HepG2 (cell line): ENCODE measurements at regions not wholly inside any gene's neighbourhood (a gene's known extent, or its start where the extent isn't known, plus 50 kb on each side); places are given as distances from the start of the nearest gene placed in this dataset.

Source experiments
- ATAC-seq: fragments of 200-7000 bp; cut with Tn5 transposase; 3 replicates; pipeline ENCODE4 v1.9.1; 2020; ENCODE audit warnings: mild to moderate bottlenecking, moderate library complexity
- BruUV-seq: library from RNA; stranded (reverse); fragments of 400-500 nt; replicated peaks from 2 replicates; lab custom pipeline; 2021; lab: Mats Ljungman, UMichigan
- CTCF ChIA-PET: fragments of 300-600 bp; formaldehyde crosslinking; extraction: SDS; loops from one replicate; lab custom pipeline; 2021; ENCODE audit warnings: low total read pairs, inconsistent platforms, low intra/inter-chr PET ratio; lab: Yijun Ruan, JAX
- POLR2A ChIA-PET: fragments of 350-600 bp; sonication (Branson Sonifier 250); formaldehyde crosslinking; loops from one replicate; lab custom pipeline; 2020; ENCODE audit warnings: antibody characterized with exemption, inconsistent platforms; lab: Yijun Ruan, JAX
- DNase-seq: peaks from one replicate; pipeline ENCODE4 v3.0.0-alpha.2; 2015; ENCODE audit warnings: low spot score
- FAIRE-seq: peaks from 3 replicates; lab custom pipeline; 2011; peaks lifted over from hg19 to GRCh38; lab: Jason Lieb, UNC
- H2AFZ ChIP-seq: one replicate; pipeline ENCODE4 v1.6.1; 2011; ENCODE audit warnings: low read length, inconsistent platforms
- H3K27ac ChIP-seq: fragments of 300-600 bp; 3 replicates; pipeline ENCODE4 v1.8.0; 2011; ENCODE audit warnings: mixed run types, mild to moderate bottlenecking, mixed read lengths, low read length, inconsistent platforms; ENCODE audit not compliant: insufficient read depth; ENCODE audit errors: extremely low read length
- H3K27me3 ChIP-seq, 2 experiments: fragments of 200-600 bp in 1 of 2; 2 replicates in 1 of 2; 3 replicates in 1 of 2; pipeline versions ENCODE4 v1.6.0 to v1.8.0; 2011; ENCODE audit warnings: low read length in 2 of 2, mild to moderate bottlenecking in 2 of 2, moderate library complexity in 2 of 2, inconsistent platforms in 1 of 2; ENCODE audit not compliant: insufficient read depth in 2 of 2, control insufficient read depth in 1 of 2
- H3K36me3 ChIP-seq, 2 experiments: fragments of 200-600 bp in 1 of 2; replicated peaks in 1 of 2; 2 replicates in 1 of 2; 3 replicates in 1 of 2; pipeline versions ENCODE4 v1.5.1 to v1.8.0; 2011; ENCODE audit warnings: low read length in 2 of 2, inconsistent platforms in 1 of 2; ENCODE audit not compliant: insufficient read depth in 2 of 2, control insufficient read depth in 1 of 2
- H3K4me1 ChIP-seq: 2 replicates; pipeline ENCODE4 v1.5.1; 2012; ENCODE audit warnings: low read length, inconsistent platforms; ENCODE audit not compliant: insufficient read depth
- H3K4me2 ChIP-seq: 2 replicates; pipeline ENCODE4 v1.6.0; 2011; ENCODE audit warnings: low read depth, low read length, inconsistent platforms
- H3K4me3 ChIP-seq, 3 experiments: fragments of 200-600 bp in 1 of 3; sonication (generic), shearing (Covaris generic) in 1 of 3; replicated peaks in 1 of 3; 2 replicates each; pipeline ENCODE4 v1.5.1; 2011 to 2016; ENCODE audit warnings: low read length in 3 of 3, inconsistent platforms in 2 of 3, low read depth in 2 of 3, mild to moderate bottlenecking in 2 of 3, control low read depth in 1 of 3, mixed read lengths in 1 of 3; ENCODE audit not compliant: insufficient read depth in 1 of 3
- H3K79me2 ChIP-seq: one replicate; pipeline ENCODE4 v1.6.1; 2011; ENCODE audit warnings: low read length, inconsistent platforms; ENCODE audit not compliant: insufficient read depth
- H3K9ac ChIP-seq: 2 replicates; pipeline ENCODE4 v1.6.0; 2011; ENCODE audit warnings: mild to moderate bottlenecking, low read depth, low read length, inconsistent platforms; ENCODE audit not compliant: insufficient read depth
- H3K9me3 ChIP-seq: 2 replicates; pipeline ENCODE4 v1.5.1; 2012; ENCODE audit warnings: mild to moderate bottlenecking, low read length
- H4K20me1 ChIP-seq: 2 replicates; pipeline ENCODE4 v1.6.0; 2011; ENCODE audit warnings: inconsistent platforms, mild to moderate bottlenecking, low read length, moderate library complexity; ENCODE audit not compliant: insufficient read depth
- BORCS8-MEF2B ChIP-seq: sonication (generic); formaldehyde crosslinking; IDR thresholded peaks from 2 replicates; pipeline ENCODE4 v1.8.0; 2022; ENCODE audit warnings: mild to moderate bottlenecking, missing genetic modification reagents
- LCORL ChIP-seq, 2 experiments: fragments of 450-650 bp in 1 of 2; sonication (generic) in 1 of 2; formaldehyde crosslinking in 1 of 2; IDR thresholded peaks; 2 replicates each; pipeline versions ENCODE4 v1.5.0 to v1.6.1; 2017 to 2020; ENCODE audit warnings: antibody characterized with exemption in 1 of 2, missing genetic modification reagents in 1 of 2
- NFYB ChIP-seq: sonication (generic); formaldehyde crosslinking; IDR thresholded peaks from 2 replicates; pipeline ENCODE4 v1.4.0; 2020; ENCODE audit warnings: missing genetic modification reagents
- NFYC ChIP-seq: IDR thresholded peaks from 2 replicates; pipeline ENCODE4 v1.6.1; 2016; ENCODE audit warnings: missing genetic modification reagents, missing compliant biosample characterization
- NR2C2 ChIP-seq: sonication (generic); formaldehyde crosslinking; IDR thresholded peaks from 2 replicates; pipeline ENCODE4 v1.4.0; 2020; ENCODE audit warnings: missing genetic modification reagents, mild to moderate bottlenecking, moderate library complexity, borderline replicate concordance
- RAD51 ChIP-seq: fragments of 450-650 bp; IDR thresholded peaks from 2 replicates; pipeline ENCODE4 v1.6.1; 2016; ENCODE audit warnings: borderline replicate concordance
- SALL1 ChIP-seq: sonication (generic); formaldehyde crosslinking; IDR thresholded peaks from 2 replicates; pipeline ENCODE4 v1.8.0; 2022; ENCODE audit warnings: mild to moderate bottlenecking, missing genetic modification reagents
- SAP130 ChIP-seq: IDR thresholded peaks from 2 replicates; pipeline ENCODE4 v1.6.1; 2016; ENCODE audit warnings: low read depth
- USF2 ChIP-seq, 2 experiments: sonication (generic) in 1 of 2; formaldehyde crosslinking in 1 of 2; IDR thresholded peaks; 2 replicates each; pipeline versions ENCODE4 v1.5.1 to v1.6.1; 2011 to 2020; ENCODE audit warnings: borderline replicate concordance in 1 of 2, low read depth in 1 of 2, low read length in 1 of 2, mild to moderate bottlenecking in 1 of 2, missing genetic modification reagents in 1 of 2, moderate library complexity in 1 of 2
- ZBTB14 ChIP-seq: sonication (generic); formaldehyde crosslinking; IDR thresholded peaks from 2 replicates; pipeline ENCODE4 v1.4.0; 2020; ENCODE audit warnings: missing genetic modification reagents
- ZNF557 ChIP-seq: sonication (generic); formaldehyde crosslinking; IDR thresholded peaks from 2 replicates; pipeline ENCODE4 v1.4.0; 2020; ENCODE audit warnings: missing genetic modification reagents
- ZNF768 ChIP-seq: sonication (generic); formaldehyde crosslinking; IDR thresholded peaks from 2 replicates; pipeline ENCODE4 v1.4.0; 2020; ENCODE audit warnings: missing genetic modification reagents
- WGBS: methylation state at CpG from one replicate; pipeline ENCODE4 v1.1.6; 2017; ENCODE audit warnings: low lambda C conversion rate; 5-methylcytosine and 5-hydroxymethylcytosine counted together
- in situ Hi-C: cut with HindIII; loops from 2 replicates; pipeline ENCODE4 v1.10.0; 2017; ENCODE audit warnings: low pct_unique_long_range_greater_than_20kb; ENCODE audit not compliant: extremely low pct_ligation_motif_present
- intact Hi-C: fragments of 100-400 bp; cut with micrococcal nuclease; formaldehyde crosslinking; loops from one replicate; pipeline ENCODE4 v1.10.0; 2022; ENCODE audit not compliant: unreplicated experiment
- TF ChIP-seq, protein P1 (sequence below): sonication (generic); formaldehyde crosslinking; IDR thresholded peaks from 2 replicates; pipeline ENCODE4 v1.5.0; 2020; ENCODE audit warnings: missing genetic modification reagents
- TF ChIP-seq, protein P2 (sequence below): fragments of 450-650 bp; IDR thresholded peaks from 2 replicates; pipeline ENCODE4 v1.6.1; 2016

- POLR2A ChIA-PET, result no interaction called here
- in situ Hi-C loops, result no loop called here
- no peak overlapping the region for H2AFZ ChIP-seq
Measured at GRCh38 chr20:51206032-51206662, 183.2 kb upstream of the KCNG1 start.

More at GRCh38 chr20:51206032-51206662, 183.2 kb upstream of the KCNG1 start:
- no peak overlapping the region for H3K27ac ChIP-seq
- DNase-seq (no peak), ATAC-seq (no peak), FAIRE-seq (no peak)
- no TSS peak for BruUV-seq
- no peak overlapping the region for H3K4me2 ChIP-seq
- CTCF ChIA-PET, result no interaction called here
- 3% methylated on average over 5 of the region's 5 CpGs for WGBS
- TF ChIP-seq LCORL (IDR thresholded peaks at IDR 0.05) (peak; percentile 52; the same call in 1 of the 2 replicates), LCORL (CRISPR knock-in tag; IDR thresholded peaks at IDR 0.05) (no peak), NFYC (peak; percentile 50), BORCS8-MEF2B (CRISPR knock-in tag) (no peak), USF2 (IDR thresholded peaks at IDR 0.05; ENCODE audit: low read depth, low read length) (peak; percentile 90), USF2 (CRISPR knock-in tag; IDR thresholded peaks at IDR 0.05; ENCODE audit: borderline replicate concordance) (no peak), ZNF768 (CRISPR knock-in tag) (no peak), NR2C2 (no peak), NFYB (CRISPR knock-in tag) (peak; percentile 46; the same call in 1 of the 2 replicates), SALL1 (CRISPR knock-in tag) (no peak), RAD51 (peak; percentile 93), ZBTB14 (CRISPR knock-in tag) (no peak), SAP130 (no peak), ZNF557 (no peak)
- TF ChIP-seq, protein P1, sequence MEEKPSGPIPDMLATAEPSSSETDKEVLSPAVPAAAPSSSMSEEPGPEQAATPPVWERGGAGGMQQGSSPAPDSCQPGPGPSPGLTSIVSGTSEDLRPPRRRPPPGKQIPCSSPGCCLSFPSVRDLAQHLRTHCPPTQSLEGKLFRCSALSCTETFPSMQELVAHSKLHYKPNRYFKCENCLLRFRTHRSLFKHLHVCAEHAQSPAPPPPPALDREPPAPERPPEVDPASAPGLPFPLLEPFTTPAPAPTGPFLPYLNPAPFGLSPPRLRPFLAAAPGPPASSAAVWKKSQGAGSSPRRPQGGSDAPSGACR (CRISPR knock-in tag), result no peak
- TF ChIP-seq, protein P2, sequence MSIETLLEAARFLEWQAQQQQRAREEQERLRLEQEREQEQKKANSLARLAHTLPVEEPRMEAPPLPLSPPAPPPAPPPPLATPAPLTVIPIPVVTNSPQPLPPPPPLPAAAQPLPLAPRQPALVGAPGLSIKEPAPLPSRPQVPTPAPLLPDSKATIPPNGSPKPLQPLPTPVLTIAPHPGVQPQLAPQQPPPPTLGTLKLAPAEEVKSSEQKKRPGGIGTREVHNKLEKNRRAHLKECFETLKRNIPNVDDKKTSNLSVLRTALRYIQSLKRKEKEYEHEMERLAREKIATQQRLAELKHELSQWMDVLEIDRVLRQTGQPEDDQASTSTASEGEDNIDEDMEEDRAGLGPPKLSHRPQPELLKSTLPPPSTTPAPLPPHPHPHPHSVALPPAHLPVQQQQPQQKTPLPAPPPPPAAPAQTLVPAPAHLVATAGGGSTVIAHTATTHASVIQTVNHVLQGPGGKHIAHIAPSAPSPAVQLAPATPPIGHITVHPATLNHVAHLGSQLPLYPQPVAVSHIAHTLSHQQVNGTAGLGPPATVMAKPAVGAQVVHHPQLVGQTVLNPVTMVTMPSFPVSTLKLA, result peak; percentile 37
- H4K20me1 ChIP-seq, result no peaks in the 10 kb centered on the region
- no peaks in the 10 kb centered on the region for H3K4me1 ChIP-seq
- H3K4me3 ChIP-seq, result no peak overlapping the region
- peaks cover 3 to 31% of the 10 kb centered on the region in 2 experiments; a peak in 3 of 5 replicates for H3K27me3 ChIP-seq
- no peaks in the 10 kb centered on the region for H3K36me3 ChIP-seq
- H3K9me3 ChIP-seq, result no peaks in the 10 kb centered on the region
- H3K79me2 ChIP-seq, result no peaks in the 10 kb centered on the region
- no peak overlapping the region for H3K9ac ChIP-seq
- intact Hi-C loops, result no loop called here
